Activated T-helper 17 cell treated with anti-CD3 and anti-CD28 coated beads, Interleukin-2, amount 50 U/mL, for 72 hours (primary cell): ENCODE measurements at regions not wholly inside any gene's neighbourhood (a gene's known extent, or its start where the extent isn't known, plus 50 kb on each side); places are given as distances from the start of the nearest gene placed in this dataset.

Source experiments
- ATAC-seq: fragments of 150-1000 bp; cut with Tn5 transposase; replicated peaks from 2 replicates; pipeline ENCODE4 v1.10.0; 2021; ENCODE audit warnings: mild to moderate bottlenecking, moderate library complexity
- H3K27ac Mint-ChIP-seq: one replicate; pipeline ENCODE4 v1.8.0; 2022; ENCODE audit warnings: mixed read lengths
- H3K27me3 Mint-ChIP-seq: one replicate; pipeline ENCODE4 v1.8.0; 2022; ENCODE audit warnings: mixed read lengths
- H3K36me3 Mint-ChIP-seq: one replicate; pipeline ENCODE4 v1.8.0; 2022; ENCODE audit warnings: low read depth, mild to moderate bottlenecking, mixed read lengths
- H3K4me1 Mint-ChIP-seq: one replicate; pipeline ENCODE4 v1.8.0; 2022; ENCODE audit warnings: mixed read lengths
- H3K4me3 Mint-ChIP-seq: one replicate; pipeline ENCODE4 v1.8.0; 2022; ENCODE audit warnings: mild to moderate bottlenecking, mixed read lengths
- H3K9me3 Mint-ChIP-seq: one replicate; pipeline ENCODE4 v1.8.0; 2022; ENCODE audit warnings: mixed read lengths

GRCh38 chr12:126390969-126391566, 1325.8 kb downstream of the AACS start:
- H3K36me3 Mint-ChIP-seq = no peaks in the 10 kb centered on the region
- no peak overlapping the region for H3K4me3 Mint-ChIP-seq
- no peak overlapping the region for H3K27ac Mint-ChIP-seq
- H3K27me3 Mint-ChIP-seq = peaks cover 4% of the 10 kb centered on the region
- H3K9me3 Mint-ChIP-seq = peaks cover 3% of the 10 kb centered on the region
- no peaks in the 10 kb centered on the region for H3K4me1 Mint-ChIP-seq
- no peak for ATAC-seq

GRCh38 chr12:126396536-126396935, 1331.3 kb downstream of the AACS start:
- Mint-ChIP-seq H3K9me3 (no peaks in the 10 kb centered on the region), H3K4me3 (no peak overlapping the region), H3K27me3 (peaks cover 6% of the 10 kb centered on the region), H3K36me3 (no peaks in the 10 kb centered on the region), H3K27ac (no peak overlapping the region), H3K4me1 (no peaks in the 10 kb centered on the region)
- no peak for ATAC-seq

- no peaks in the 10 kb centered on the region for H3K4me1 Mint-ChIP-seq
- ATAC-seq = peak; percentile 32
- no peak overlapping the region for H3K4me3 Mint-ChIP-seq
- H3K27me3 Mint-ChIP-seq = peaks cover 6% of the 10 kb centered on the region
- no peaks in the 10 kb centered on the region for H3K9me3 Mint-ChIP-seq
- no peaks in the 10 kb centered on the region for H3K36me3 Mint-ChIP-seq
- no peak overlapping the region for H3K27ac Mint-ChIP-seq
These were observed 1331.9 kb downstream of the AACS start for GRCh38 chr12:126397071-126397581.

- no peak overlapping the region for H3K27ac Mint-ChIP-seq
These were observed 1332.4 kb downstream of the AACS start for GRCh38 chr12:126397660-126398059.

GRCh38 chr12:126400831-126401230, 1335.6 kb downstream of the AACS start:
- no peaks in the 10 kb centered on the region for H3K36me3 Mint-ChIP-seq
- H3K4me3 Mint-ChIP-seq = no peak overlapping the region
- H3K27ac Mint-ChIP-seq = no peak overlapping the region
- no peak for ATAC-seq
- H3K4me1 Mint-ChIP-seq = no peaks in the 10 kb centered on the region
- H3K27me3 Mint-ChIP-seq = peaks cover 6% of the 10 kb centered on the region
- H3K9me3 Mint-ChIP-seq = no peaks in the 10 kb centered on the region

More at GRCh38 chr12:126397660-126398059, 1332.4 kb downstream of the AACS start:
- H3K4me1 Mint-ChIP-seq = no peaks in the 10 kb centered on the region
- H3K27me3 Mint-ChIP-seq = peaks cover 6% of the 10 kb centered on the region
- H3K4me3 Mint-ChIP-seq = no peak overlapping the region
- no peak for ATAC-seq
- no peaks in the 10 kb centered on the region for H3K9me3 Mint-ChIP-seq
- no peaks in the 10 kb centered on the region for H3K36me3 Mint-ChIP-seq

- no peak overlapping the region for H3K27ac Mint-ChIP-seq
- H3K4me1 Mint-ChIP-seq = no peaks in the 10 kb centered on the region
- H3K27me3 Mint-ChIP-seq = peaks cover 4% of the 10 kb centered on the region
- no peaks in the 10 kb centered on the region for H3K9me3 Mint-ChIP-seq
- H3K4me3 Mint-ChIP-seq = no peak overlapping the region
- ATAC-seq = no peak
- no peaks in the 10 kb centered on the region for H3K36me3 Mint-ChIP-seq
These were observed 1339.2 kb downstream of the AACS start for GRCh38 chr12:126404293-126404881.

GRCh38 chr12:126418400-126418799, 1353.2 kb downstream of the AACS start:
- Mint-ChIP-seq H3K27me3 (no peaks in the 10 kb centered on the region), H3K4me3 (no peak overlapping the region), H3K4me1 (no peaks in the 10 kb centered on the region), H3K36me3 (no peaks in the 10 kb centered on the region), H3K9me3 (no peaks in the 10 kb centered on the region), H3K27ac (no peak overlapping the region)
- no peak for ATAC-seq

GRCh38 chr12:126419131-126419530, 1353.9 kb downstream of the AACS start:
- ATAC-seq = no peak
- Mint-ChIP-seq H3K27me3 (no peaks in the 10 kb centered on the region), H3K9me3 (no peaks in the 10 kb centered on the region), H3K4me1 (no peaks in the 10 kb centered on the region), H3K36me3 (no peaks in the 10 kb centered on the region), H3K27ac (no peak overlapping the region), H3K4me3 (no peak overlapping the region)

- Mint-ChIP-seq H3K4me1 (no peaks in the 10 kb centered on the region), H3K9me3 (no peaks in the 10 kb centered on the region), H3K27me3 (peaks cover 3% of the 10 kb centered on the region), H3K36me3 (no peaks in the 10 kb centered on the region), H3K27ac (no peak overlapping the region), H3K4me3 (no peak overlapping the region)
- no peak for ATAC-seq
These were observed 1359.5 kb downstream of the AACS start for GRCh38 chr12:126424696-126425095.

- no peak for ATAC-seq
- H3K4me1 Mint-ChIP-seq = no peaks in the 10 kb centered on the region
- H3K27me3 Mint-ChIP-seq = peaks cover 3% of the 10 kb centered on the region
- H3K4me3 Mint-ChIP-seq = no peak overlapping the region
- H3K36me3 Mint-ChIP-seq = no peaks in the 10 kb centered on the region
- H3K9me3 Mint-ChIP-seq = no peaks in the 10 kb centered on the region
- H3K27ac Mint-ChIP-seq = no peak overlapping the region
These were observed 1360.0 kb downstream of the AACS start for GRCh38 chr12:126425264-126425663.

- no peaks in the 10 kb centered on the region for H3K9me3 Mint-ChIP-seq
- H3K27me3 Mint-ChIP-seq = peaks cover 3% of the 10 kb centered on the region
- no peaks in the 10 kb centered on the region for H3K36me3 Mint-ChIP-seq
- no peak overlapping the region for H3K27ac Mint-ChIP-seq
- no peak for ATAC-seq
- H3K4me3 Mint-ChIP-seq = no peak overlapping the region
- no peaks in the 10 kb centered on the region for H3K4me1 Mint-ChIP-seq
These were observed 1363.5 kb downstream of the AACS start for GRCh38 chr12:126428769-126429168.

GRCh38 chr12:126430921-126431320, 1365.7 kb downstream of the AACS start:
- no peak for ATAC-seq
- Mint-ChIP-seq H3K9me3 (no peaks in the 10 kb centered on the region), H3K27me3 (peaks cover 3% of the 10 kb centered on the region), H3K4me1 (no peaks in the 10 kb centered on the region), H3K36me3 (no peaks in the 10 kb centered on the region), H3K4me3 (no peak overlapping the region), H3K27ac (no peak overlapping the region)

- no peak overlapping the region for H3K4me3 Mint-ChIP-seq
- H3K4me1 Mint-ChIP-seq = no peaks in the 10 kb centered on the region
- no peak overlapping the region for H3K27ac Mint-ChIP-seq
- H3K27me3 Mint-ChIP-seq = peaks cover 3% of the 10 kb centered on the region
- no peaks in the 10 kb centered on the region for H3K9me3 Mint-ChIP-seq
- ATAC-seq = no peak
- no peaks in the 10 kb centered on the region for H3K36me3 Mint-ChIP-seq
These were observed 1366.5 kb downstream of the AACS start for GRCh38 chr12:126431767-126432166.

GRCh38 chr12:126432780-126433179, 1367.5 kb downstream of the AACS start:
- peaks cover 3% of the 10 kb centered on the region for H3K27me3 Mint-ChIP-seq
- H3K9me3 Mint-ChIP-seq = no peaks in the 10 kb centered on the region
- H3K4me3 Mint-ChIP-seq = no peak overlapping the region
- no peak overlapping the region for H3K27ac Mint-ChIP-seq
- no peaks in the 10 kb centered on the region for H3K36me3 Mint-ChIP-seq
- no peaks in the 10 kb centered on the region for H3K4me1 Mint-ChIP-seq
- ATAC-seq = no peak

GRCh38 chr12:126434412-126434985, 1369.3 kb downstream of the AACS start:
- Mint-ChIP-seq H3K27ac (no peak overlapping the region), H3K4me3 (no peak overlapping the region)

More at GRCh38 chr12:126434412-126434985, 1369.3 kb downstream of the AACS start:
- ATAC-seq = no peak
- no peaks in the 10 kb centered on the region for H3K9me3 Mint-ChIP-seq
- H3K4me1 Mint-ChIP-seq = no peaks in the 10 kb centered on the region
- peaks cover 3% of the 10 kb centered on the region for H3K27me3 Mint-ChIP-seq
- no peaks in the 10 kb centered on the region for H3K36me3 Mint-ChIP-seq
